ENCODE measurements at regions not wholly inside any gene's neighbourhood (a gene's known extent, or its start where the extent isn't known, plus 50 kb on each side); places are given as distances from the start of the nearest gene placed in this dataset.

GRCh38 chr2:64857581-64858471 is 131.4 kb upstream of the SLC1A4 start:
- DNase-seq (ENCODE audit: low read depth): no peak

- no peak for DNase-seq (ENCODE audit: low read depth)
These were observed 130.5 kb upstream of the SLC1A4 start for GRCh38 chr2:64858541-64859311.

- no peak for DNase-seq (ENCODE audit: low read depth)
These were observed 129.6 kb upstream of the SLC1A4 start for GRCh38 chr2:64859312-64860212.

GRCh38 chr2:64860276-64860885 is 128.8 kb upstream of the SLC1A4 start:
- no peak for DNase-seq (ENCODE audit: low read depth)

- DNase-seq (ENCODE audit: low read depth): no peak
These were observed 128.3 kb upstream of the SLC1A4 start for GRCh38 chr2:64860936-64861335.

GRCh38 chr2:64861452-64862397 is 127.5 kb upstream of the SLC1A4 start:
- no peak for DNase-seq (ENCODE audit: low read depth)

- no peak for DNase-seq (ENCODE audit: low read depth)
These were observed 126.6 kb upstream of the SLC1A4 start for GRCh38 chr2:64862623-64863022.

- DNase-seq (ENCODE audit: low read depth): no peak
These were observed 125.9 kb upstream of the SLC1A4 start for GRCh38 chr2:64863097-64863820.

GRCh38 chr2:64865073-64865830 is 123.9 kb upstream of the SLC1A4 start:
- DNase-seq (ENCODE audit: low read depth): peak; percentile 63

- DNase-seq (ENCODE audit: low read depth): no peak
These were observed 123.3 kb upstream of the SLC1A4 start for GRCh38 chr2:64865831-64866345.

GRCh38 chr2:64866797-64867196 is 122.4 kb upstream of the SLC1A4 start:
- DNase-seq (ENCODE audit: low read depth): no peak

GRCh38 chr2:64867253-64867996 is 121.8 kb upstream of the SLC1A4 start:
- no peak for DNase-seq (ENCODE audit: low read depth)

- no peak for DNase-seq (ENCODE audit: low read depth)
These were observed 120.1 kb upstream of the SLC1A4 start for GRCh38 chr2:64869126-64869525.

- DNase-seq (ENCODE audit: low read depth): peak; percentile 79
These were observed 115.7 kb upstream of the SLC1A4 start for GRCh38 chr2:64873472-64873924.

- DNase-seq (ENCODE audit: low read depth): no peak
These were observed 114.6 kb upstream of the SLC1A4 start for GRCh38 chr2:64874593-64874992.

GRCh38 chr2:64875368-64875767 is 113.8 kb upstream of the SLC1A4 start:
- no peak for DNase-seq (ENCODE audit: low read depth)

GRCh38 chr2:64876137-64876647 is 113.0 kb upstream of the SLC1A4 start:
- DNase-seq (ENCODE audit: low read depth): no peak

- DNase-seq (ENCODE audit: low read depth): no peak
These were observed 109.5 kb upstream of the SLC1A4 start for GRCh38 chr2:64879745-64880144.
